ENCODE measurements at regions not wholly inside any gene's neighbourhood (a gene's known extent, or its start where the extent isn't known, plus 50 kb on each side); places are given as distances from the start of the nearest gene placed in this dataset.

GRCh38 chr5:6273749-6274148 is 104.6 kb downstream of the MED10 start:
- no peak for TF ChIP-seq CTCF (IDR thresholded peaks at IDR 0.05; ENCODE audit: control extremely low read depth in 1 of 3, insufficient read depth in 1 of 3, low read depth in 1 of 3, low read length in 3 of 3)
- no peak for TF ChIP-seq ATF3 (IDR thresholded peaks at IDR 0.05; ENCODE audit: insufficient read depth, low read depth, low read length)
- no peak for TF ChIP-seq JUN (IDR thresholded peaks at IDR 0.05; ENCODE audit: low read depth, low read length)

Data from H1 (cell line).